Astrocyte (in vitro differentiated cells and primary cell): ENCODE measurements at regions not wholly inside any gene's neighbourhood (a gene's known extent, or its start where the extent isn't known, plus 50 kb on each side); places are given as distances from the start of the nearest gene placed in this dataset.

Experiments
- CTCF ChIP-seq: IDR thresholded peaks from 2 replicates; pipeline ENCODE4 v1.5.1; 2011; ENCODE audit warnings: low read depth, mild to moderate bottlenecking, inconsistent platforms, low read length, moderate library complexity; ENCODE audit not compliant: insufficient read depth
- EZH2 ChIP-seq: IDR thresholded peaks from 2 replicates; pipeline ENCODE4 v1.6.1; 2012; ENCODE audit warnings: mild to moderate bottlenecking, low read length, inconsistent platforms; ENCODE audit not compliant: insufficient read depth

- no peak for TF ChIP-seq CTCF
- no peak for TF ChIP-seq EZH2
These were observed 130.0 kb upstream of the ARG1 start for GRCh38 chr6:131443014-131443413.
